ENCODE measurements at regions not wholly inside any gene's neighbourhood (a gene's known extent, or its start where the extent isn't known, plus 50 kb on each side); places are given as distances from the start of the nearest gene placed in this dataset.
"Not testable (repeated sequence)": the region's sequence is repeated elsewhere in the genome, so short reads cannot be mapped to it uniquely, and the experiment has no call there.

DNA sequence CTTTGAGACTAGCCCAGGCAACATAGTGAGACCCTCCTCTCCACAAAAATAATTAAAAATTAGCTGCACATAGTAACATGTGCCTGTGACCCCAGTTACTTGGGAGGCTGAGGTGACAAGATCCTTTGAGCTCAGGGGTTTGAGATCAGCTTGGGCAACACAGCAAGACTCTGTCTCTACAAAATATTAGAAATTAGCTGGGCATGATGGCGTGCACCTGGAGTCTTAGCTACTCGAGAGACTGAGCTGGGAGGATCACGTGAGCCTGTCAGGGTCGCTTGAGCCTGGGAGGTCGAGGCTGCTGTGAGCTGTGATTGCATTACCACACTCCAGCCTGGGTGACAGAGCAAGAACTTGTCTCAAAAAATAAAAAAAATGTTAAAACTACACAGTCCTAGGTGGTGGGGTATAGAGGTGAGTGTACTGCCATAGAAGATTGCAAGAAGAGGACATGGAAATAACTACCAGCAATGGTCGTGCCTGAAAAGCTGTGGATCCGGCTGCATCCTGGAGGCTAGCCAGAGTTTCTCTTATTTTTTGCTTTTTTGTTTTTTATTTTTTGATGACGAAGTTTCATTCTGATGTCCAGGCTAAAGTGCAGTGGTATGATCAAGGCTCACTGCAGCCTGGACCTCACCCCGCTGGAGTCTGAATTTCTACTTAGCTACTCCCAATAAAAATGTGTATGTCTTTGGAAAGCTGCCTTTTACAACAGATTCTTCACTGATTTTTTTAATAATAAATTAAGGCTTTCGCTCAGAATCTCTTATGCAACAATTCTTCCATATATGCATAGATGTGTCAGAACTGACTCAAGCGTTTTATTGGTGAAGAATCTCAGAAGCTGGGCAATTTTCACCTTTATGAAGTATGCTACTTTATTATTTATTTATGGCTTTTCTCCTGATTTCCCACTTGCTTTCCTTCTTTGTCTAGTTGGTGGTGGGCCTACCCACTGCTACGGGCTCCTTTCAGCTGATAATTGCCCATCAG is 393.8 kb downstream of the TSHZ3 start:
- Histone ChIP-seq H3K4me3 (replicated peaks; ENCODE audit: low read depth, low read length) (no peak overlapping the region), H3K36me3 (ENCODE audit: control insufficient read depth, insufficient read depth, low read length) (no peaks in the 10 kb centered on the region), H3K27me3 (replicated peaks; ENCODE audit: control insufficient read depth, insufficient read depth, low read length) (no peaks in the 10 kb centered on the region)
- no peak for DNase-seq (ENCODE audit: extremely low read depth, insufficient read length)
- no peak for TF ChIP-seq CTCF (IDR thresholded peaks at IDR 0.05; ENCODE audit: insufficient read depth, low read length, poor library complexity, severe bottlenecking)

DNA sequence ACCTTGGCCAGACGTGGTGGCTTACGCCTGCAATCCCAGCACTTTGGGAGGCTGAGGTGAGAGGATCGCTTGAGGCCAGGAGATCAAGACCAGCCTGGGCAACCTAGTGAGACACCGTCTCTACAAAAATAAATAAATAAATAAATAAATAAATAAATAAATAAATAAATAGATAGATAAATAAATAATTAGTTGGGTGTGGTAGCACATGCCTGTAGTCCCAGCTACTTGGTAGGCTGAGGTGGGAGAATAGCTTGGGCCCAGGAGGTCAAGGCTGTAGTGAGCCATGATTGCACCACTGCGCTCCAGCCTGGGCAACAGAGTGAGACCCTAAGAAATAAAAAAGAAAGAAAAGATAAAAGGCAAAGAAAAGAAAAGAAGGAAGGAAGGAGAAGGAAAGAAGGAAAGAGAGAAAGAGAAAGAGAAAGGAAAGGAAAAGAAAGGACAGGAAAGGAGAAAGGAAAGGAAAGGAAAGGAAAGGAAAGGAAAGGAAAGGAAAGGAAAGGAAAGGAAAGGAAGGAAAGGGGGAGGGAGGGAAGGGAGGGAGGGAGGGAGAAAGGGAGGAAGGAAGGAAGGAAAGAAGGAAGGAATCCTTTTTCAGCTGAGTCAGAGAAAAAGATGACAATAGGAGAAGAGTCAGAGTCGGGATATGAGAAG is 404.8 kb downstream of the TSHZ3 start:
- not testable (repeated sequence) for H3K36me3 ChIP-seq (ENCODE audit: control insufficient read depth, insufficient read depth, low read length); H3K4me3 ChIP-seq (replicated peaks; ENCODE audit: low read depth, low read length); DNase-seq (ENCODE audit: extremely low read depth, insufficient read length); H3K27me3 ChIP-seq (replicated peaks; ENCODE audit: control insufficient read depth, insufficient read depth, low read length)

- no peaks in the 10 kb centered on the region for H3K27me3 ChIP-seq (replicated peaks; ENCODE audit: control insufficient read depth, insufficient read depth, low read length)
- no peak for TF ChIP-seq CTCF (IDR thresholded peaks at IDR 0.05; ENCODE audit: insufficient read depth, low read length, poor library complexity, severe bottlenecking)
- no peak overlapping the region for H3K4me3 ChIP-seq (replicated peaks; ENCODE audit: low read depth, low read length)
- no peaks in the 10 kb centered on the region for H3K36me3 ChIP-seq (ENCODE audit: control insufficient read depth, insufficient read depth, low read length)
- no peak for DNase-seq (ENCODE audit: extremely low read depth, insufficient read length)
These were observed 406.0 kb downstream of the TSHZ3 start for GRCh38 chr19:30943101-30943843.

DNA sequence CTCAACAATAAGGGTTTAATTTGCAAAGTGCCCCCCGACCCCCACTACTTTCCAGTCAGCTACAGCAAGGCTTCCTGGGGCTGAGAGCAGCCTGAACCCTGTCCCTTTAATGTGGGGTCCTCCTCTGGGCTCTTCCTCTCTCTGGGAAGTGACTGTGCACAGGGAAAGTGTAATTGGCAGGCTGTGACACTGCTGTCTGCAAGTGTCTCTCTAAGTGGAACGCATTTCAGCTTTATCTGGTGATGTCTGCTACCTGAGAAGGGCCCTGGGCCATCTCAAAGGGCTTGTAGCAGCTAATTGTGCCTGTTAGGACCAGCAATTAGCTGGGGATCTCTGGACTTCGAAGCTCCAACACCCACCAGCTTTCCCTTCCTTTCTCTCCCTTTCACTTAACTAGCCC is 406.6 kb downstream of the TSHZ3 start:
- DNase-seq (ENCODE audit: extremely low read depth, insufficient read length) = no peak

GRCh38 chr19:30941591-30941990 is 407.6 kb downstream of the TSHZ3 start:
- no peak overlapping the region for H3K4me3 ChIP-seq (replicated peaks; ENCODE audit: low read depth, low read length)
- no peaks in the 10 kb centered on the region for H3K36me3 ChIP-seq (ENCODE audit: control insufficient read depth, insufficient read depth, low read length)
- no peaks in the 10 kb centered on the region for H3K27me3 ChIP-seq (replicated peaks; ENCODE audit: control insufficient read depth, insufficient read depth, low read length)
- no peak for TF ChIP-seq CTCF (IDR thresholded peaks at IDR 0.05; ENCODE audit: insufficient read depth, low read length, poor library complexity, severe bottlenecking)
- no peak for DNase-seq (ENCODE audit: extremely low read depth, insufficient read length)

More for the DNA sequence above, 406.6 kb downstream of the TSHZ3 start:
- H3K36me3 ChIP-seq (ENCODE audit: control insufficient read depth, insufficient read depth, low read length) = no peaks in the 10 kb centered on the region
- H3K4me3 ChIP-seq (replicated peaks; ENCODE audit: low read depth, low read length) = no peak overlapping the region
- H3K27me3 ChIP-seq (replicated peaks; ENCODE audit: control insufficient read depth, insufficient read depth, low read length) = no peaks in the 10 kb centered on the region
- TF ChIP-seq CTCF (IDR thresholded peaks at IDR 0.05; ENCODE audit: insufficient read depth, low read length, poor library complexity, severe bottlenecking) = no peak
